Epithelial cell of esophagus (primary cell): ENCODE measurements at regions not wholly inside any gene's neighbourhood (a gene's known extent, or its start where the extent isn't known, plus 50 kb on each side); places are given as distances from the start of the nearest gene placed in this dataset.

ENCODE experiments used
- DNase-seq: peaks from one replicate; pipeline ENCODE4 v3.0.0; 2010; ENCODE audit warnings: low read depth
- H3K4me3 ChIP-seq: 2 replicates; pipeline ENCODE4 v1.5.1; 2011; ENCODE audit warnings: mild to moderate bottlenecking, low read length, control low read depth
- CTCF ChIP-seq: IDR thresholded peaks from 2 replicates; pipeline ENCODE4 v1.5.1; 2011; ENCODE audit warnings: low read depth, mild to moderate bottlenecking, low read length, control low read depth, inconsistent platforms; ENCODE audit not compliant: insufficient read depth; ENCODE audit errors: missing control alignments

DNA sequence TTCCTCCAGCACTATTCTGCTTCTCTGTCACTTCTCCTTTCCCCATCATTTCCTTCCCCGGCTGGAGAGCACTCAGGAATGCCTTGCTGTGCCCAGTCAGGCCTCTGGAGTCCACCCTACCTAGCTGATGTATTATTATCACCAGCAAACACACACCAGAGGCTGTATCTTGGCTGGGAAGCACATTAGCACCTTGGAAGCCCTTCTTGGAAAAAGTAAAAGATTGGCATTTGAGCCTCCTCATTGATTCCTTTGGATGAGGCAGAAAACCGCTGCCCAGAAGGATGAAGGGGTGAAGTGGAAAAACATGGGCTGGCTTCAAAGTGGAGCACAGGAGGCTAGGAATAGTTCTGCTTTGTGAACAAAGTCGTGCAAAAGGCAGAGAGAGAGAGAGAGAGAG lies 244.3 kb downstream of the RPLP1 start:
- no peak for TF ChIP-seq CTCF
- no peak overlapping the region for H3K4me3 ChIP-seq
- no peak for DNase-seq

GRCh38 chr15:69697916-69698315 lies 245.3 kb downstream of the RPLP1 start:
- no peak for TF ChIP-seq CTCF
- no peak overlapping the region for H3K4me3 ChIP-seq
- DNase-seq = no peak

DNA sequence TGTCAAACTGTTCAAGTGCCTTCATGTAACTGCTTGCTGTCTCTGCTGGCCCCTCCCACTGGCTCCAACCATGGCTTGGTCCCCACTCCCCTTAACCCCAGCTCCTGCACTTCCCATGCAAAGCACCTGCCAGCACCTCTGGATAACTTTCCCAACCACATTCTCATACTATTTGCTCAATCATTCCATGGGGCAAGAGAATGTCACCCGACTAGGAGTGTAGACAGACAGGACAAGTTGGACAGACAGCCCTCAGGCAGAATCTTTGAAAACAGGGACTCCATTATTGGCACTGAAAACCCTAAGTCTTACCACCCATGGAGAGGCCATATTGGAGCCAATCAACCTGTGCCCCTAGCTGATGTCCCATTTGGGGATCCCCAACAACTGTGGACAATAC lies 246.5 kb downstream of the RPLP1 start:
- H3K4me3 ChIP-seq = no peak overlapping the region
- TF ChIP-seq CTCF = no peak
- no peak for DNase-seq

- no peak overlapping the region for H3K4me3 ChIP-seq
- no peak for DNase-seq
- TF ChIP-seq CTCF = no peak
Measured at GRCh38 chr15:69700380-69700779, 247.8 kb downstream of the RPLP1 start.

- no peak overlapping the region for H3K4me3 ChIP-seq
- TF ChIP-seq CTCF = no peak
- no peak for DNase-seq
Measured at GRCh38 chr15:69701198-69701597, 248.6 kb downstream of the RPLP1 start.

DNA sequence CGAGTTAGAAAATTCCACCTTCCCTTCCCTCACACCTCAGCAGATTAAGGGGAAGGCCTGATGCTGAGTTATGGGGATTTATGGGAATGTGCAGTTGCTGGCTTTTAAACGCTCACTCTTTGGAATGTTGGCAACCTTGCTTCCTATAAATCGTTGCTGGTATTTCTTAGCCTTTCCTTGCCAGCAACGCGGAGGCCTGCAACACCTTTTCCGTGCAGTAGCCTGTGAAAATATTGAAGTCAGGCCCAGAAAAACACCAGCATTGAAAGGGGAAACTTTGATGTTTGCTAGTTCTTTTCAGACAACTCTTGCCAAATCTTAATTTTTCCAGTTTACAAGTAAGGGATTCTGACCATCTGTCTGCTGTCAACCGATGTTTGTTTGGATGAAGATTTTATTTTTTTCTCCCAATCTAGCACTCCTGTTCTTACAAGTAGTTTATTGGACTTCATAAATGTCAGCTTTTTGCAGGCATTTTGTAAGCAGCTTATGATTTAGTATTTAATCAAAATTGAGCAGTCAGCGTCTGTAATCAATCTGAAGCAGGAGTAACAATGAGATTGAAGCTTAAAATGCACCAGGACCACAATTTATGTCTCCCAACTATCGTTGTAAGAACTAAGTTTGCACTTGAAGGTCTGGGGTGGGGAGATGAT lies 251.0 kb downstream of the RPLP1 start:
- no peak for TF ChIP-seq CTCF
- DNase-seq = no peak
- no peak overlapping the region for H3K4me3 ChIP-seq

DNA sequence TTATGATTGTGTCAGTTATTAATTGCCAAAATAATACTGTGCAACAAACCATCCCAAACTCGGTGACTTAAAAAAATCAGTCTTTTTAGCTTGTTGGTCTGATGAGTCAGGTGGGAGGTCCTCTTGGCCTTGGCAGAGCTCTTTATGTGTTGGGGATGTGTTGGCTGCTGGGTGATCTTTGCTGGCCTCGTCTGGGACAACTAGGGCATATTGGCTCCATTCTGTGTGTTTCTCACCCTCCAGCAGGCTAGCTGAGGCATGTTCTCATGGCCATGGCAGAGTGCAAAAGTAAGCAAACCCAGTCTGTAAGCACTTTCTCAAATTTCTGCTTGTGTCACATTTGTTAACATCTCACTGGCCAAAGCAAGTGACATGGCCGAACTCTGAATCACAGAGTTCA lies 251.6 kb downstream of the RPLP1 start:
- no peak for DNase-seq
- no peak overlapping the region for H3K4me3 ChIP-seq
- no peak for TF ChIP-seq CTCF
